Panc1 (cell line): ENCODE measurements at regions not wholly inside any gene's neighbourhood (a gene's known extent, or its start where the extent isn't known, plus 50 kb on each side); places are given as distances from the start of the nearest gene placed in this dataset.

Experiments
- CTCF ChIP-seq: fragments of 450-650 bp; IDR thresholded peaks from 2 replicates; pipeline ENCODE4 v1.5.1; 2017; ENCODE audit warnings: mild to moderate bottlenecking
- POLR2AphosphoS5 ChIP-seq: IDR thresholded peaks from 2 replicates; pipeline ENCODE4 v1.6.1; 2012; ENCODE audit warnings: mild to moderate bottlenecking, low read depth, low read length, moderate library complexity
- SIN3A ChIP-seq: IDR thresholded peaks from 2 replicates; pipeline ENCODE4 v1.6.1; 2012; ENCODE audit warnings: low read depth, mild to moderate bottlenecking, low read length, moderate library complexity, borderline replicate concordance; ENCODE audit not compliant: insufficient read depth

GRCh38 chr1:182185842-182186756 lies 124.6 kb upstream of the ZNF648 start:
- TF ChIP-seq SIN3A, result no peak
- no peak for TF ChIP-seq CTCF
- TF ChIP-seq POLR2AphosphoS5, result no peak
